BE2C (cell line): ENCODE measurements at regions not wholly inside any gene's neighbourhood (a gene's known extent, or its start where the extent isn't known, plus 50 kb on each side); places are given as distances from the start of the nearest gene placed in this dataset.

Source experiments
- DNase-seq: peaks from one replicate; pipeline ENCODE4 v3.0.0-alpha.2; 2020
- H3K27me3 ChIP-seq: fragments of 250-450 bp; sonication (Bioruptor Pico); 2 replicates; pipeline ENCODE4 v1.5.1; 2020; ENCODE audit warnings: mild to moderate bottlenecking
- H3K36me3 ChIP-seq: fragments of 250-450 bp; sonication (Bioruptor Pico); 2 replicates; pipeline ENCODE4 v1.5.1; 2020; ENCODE audit warnings: mild to moderate bottlenecking
- H3K4me1 ChIP-seq: fragments of 250-450 bp; sonication (Bioruptor Pico); 2 replicates; pipeline ENCODE4 v1.5.1; 2020
- H3K4me3 ChIP-seq: 2 replicates; pipeline ENCODE4 v1.5.1; 2011; ENCODE audit warnings: low read depth, low read length
- H3K9me3 ChIP-seq: fragments of 250-450 bp; sonication (Bioruptor Pico); 2 replicates; pipeline ENCODE4 v1.5.1; 2020
- CTCF ChIP-seq: IDR thresholded peaks from 2 replicates; pipeline ENCODE4 v1.5.1; 2012; ENCODE audit warnings: mild to moderate bottlenecking, low read depth, low read length

GRCh38 chr9:129242971-129243561 lies 65.0 kb upstream of the IER5L start:
- Histone ChIP-seq H3K27me3 (no peaks in the 10 kb centered on the region), H3K4me3 (no peak overlapping the region), H3K4me1 (no peaks in the 10 kb centered on the region), H3K9me3 (no peaks in the 10 kb centered on the region; the same call in 1 of the 2 replicates), H3K36me3 (no peaks in the 10 kb centered on the region)
- no peak for DNase-seq
- no peak for TF ChIP-seq CTCF

GRCh38 chr9:129242191-129242941 lies 64.3 kb upstream of the IER5L start:
- Histone ChIP-seq H3K36me3 (no peaks in the 10 kb centered on the region), H3K27me3 (no peaks in the 10 kb centered on the region), H3K4me3 (no peak overlapping the region), H3K4me1 (no peaks in the 10 kb centered on the region), H3K9me3 (no peaks in the 10 kb centered on the region; the same call in 1 of the 2 replicates)
- no peak for TF ChIP-seq CTCF
- DNase-seq: peak; percentile 6

GRCh38 chr9:129241725-129242124 lies 63.7 kb upstream of the IER5L start:
- Histone ChIP-seq H3K27me3 (no peaks in the 10 kb centered on the region), H3K36me3 (no peaks in the 10 kb centered on the region), H3K4me3 (no peak overlapping the region), H3K4me1 (no peaks in the 10 kb centered on the region; the same call in 1 of the 2 replicates), H3K9me3 (no peaks in the 10 kb centered on the region; the same call in 1 of the 2 replicates)
- peak; percentile 2 for DNase-seq
- no peak for TF ChIP-seq CTCF

- no peaks in the 10 kb centered on the region for H3K36me3 ChIP-seq
- no peak overlapping the region for H3K4me3 ChIP-seq
- H3K27me3 ChIP-seq: no peaks in the 10 kb centered on the region
- no peaks in the 10 kb centered on the region for H3K9me3 ChIP-seq
- TF ChIP-seq CTCF: no peak
- peak; percentile 4 for DNase-seq
- no peaks in the 10 kb centered on the region; the same call in 1 of the 2 replicates for H3K4me1 ChIP-seq
These were observed 62.6 kb upstream of the IER5L start for GRCh38 chr9:129240581-129241211.

GRCh38 chr9:129239946-129240490 lies 62.0 kb upstream of the IER5L start:
- DNase-seq: peak; percentile 1
- H3K4me1 ChIP-seq: no peaks in the 10 kb centered on the region; the same call in 1 of the 2 replicates
- no peak overlapping the region for H3K4me3 ChIP-seq
- H3K27me3 ChIP-seq: no peaks in the 10 kb centered on the region
- no peaks in the 10 kb centered on the region for H3K9me3 ChIP-seq
- no peak for TF ChIP-seq CTCF
- H3K36me3 ChIP-seq: no peaks in the 10 kb centered on the region
